HEK293 (cell line): ENCODE measurements at regions not wholly inside any gene's neighbourhood (a gene's known extent, or its start where the extent isn't known, plus 50 kb on each side); places are given as distances from the start of the nearest gene placed in this dataset.

ENCODE experiments used
- CTCF ChIP-seq: fragments of 450-650 bp; formaldehyde crosslinking; IDR thresholded peaks from 2 replicates; pipeline ENCODE4 v1.5.1; 2016; ENCODE audit warnings: missing biosample characterization, missing genetic modification characterization
- PATZ1 ChIP-seq: fragments of 450-650 bp; formaldehyde crosslinking; IDR thresholded peaks from 2 replicates; pipeline ENCODE4 v1.5.1; 2016; ENCODE audit warnings: missing biosample characterization, missing genetic modification characterization
- SCRT2 ChIP-seq: fragments of 450-650 bp; formaldehyde crosslinking; IDR thresholded peaks from 2 replicates; pipeline ENCODE4 v1.5.1; 2016; ENCODE audit warnings: missing biosample characterization, missing genetic modification characterization
- YY1 ChIP-seq: fragments of 450-650 bp; formaldehyde crosslinking; IDR thresholded peaks from 2 replicates; pipeline ENCODE4 v1.5.1; 2018; ENCODE audit warnings: missing biosample characterization, missing genetic modification characterization
- ZBTB17 ChIP-seq: fragments of 450-650 bp; formaldehyde crosslinking; IDR thresholded peaks from 2 replicates; pipeline ENCODE4 v1.5.1; 2016; ENCODE audit warnings: missing biosample characterization, missing genetic modification characterization
- ZBTB49 ChIP-seq: fragments of 450-650 bp; formaldehyde crosslinking; IDR thresholded peaks from 2 replicates; pipeline ENCODE4 v1.5.1; 2016; ENCODE audit warnings: missing biosample characterization, missing genetic modification characterization, low read depth
- ZFP3 ChIP-seq: fragments of 450-650 bp; formaldehyde crosslinking; IDR thresholded peaks from 2 replicates; pipeline ENCODE4 v1.5.1; 2016; ENCODE audit warnings: low read depth, missing biosample characterization, missing genetic modification characterization
- ZNF175 ChIP-seq: fragments of 450-650 bp; formaldehyde crosslinking; IDR thresholded peaks from 2 replicates; pipeline ENCODE4 v1.5.1; 2016; ENCODE audit warnings: missing biosample characterization, missing genetic modification characterization
- ZNF2 ChIP-seq: fragments of 450-650 bp; formaldehyde crosslinking; IDR thresholded peaks from 2 replicates; pipeline ENCODE4 v1.5.1; 2016; ENCODE audit warnings: missing biosample characterization, missing genetic modification characterization
- ZNF274 ChIP-seq, 2 experiments: fragments of 200-500 bp in 1 of 2; fragments of 450-650 bp in 1 of 2; sonication (Bioruptor generic) in 1 of 2; formaldehyde crosslinking in 1 of 2; IDR thresholded peaks; 2 replicates each; pipeline versions ENCODE4 v1.5.1 to v1.6.1; 2014 to 2016; ENCODE audit warnings: borderline replicate concordance in 1 of 2, inconsistent platforms in 1 of 2, low read length in 1 of 2, missing biosample characterization in 1 of 2, missing genetic modification characterization in 1 of 2
- ZNF350 ChIP-seq: fragments of 450-650 bp; formaldehyde crosslinking; IDR thresholded peaks from 2 replicates; pipeline ENCODE4 v1.5.0; 2017; ENCODE audit warnings: missing biosample characterization, mild to moderate bottlenecking, missing genetic modification characterization
- ZNF404 ChIP-seq: fragments of 450-650 bp; formaldehyde crosslinking; IDR thresholded peaks from 2 replicates; pipeline ENCODE4 v1.5.1; 2017; ENCODE audit warnings: missing biosample characterization, missing genetic modification characterization
- ZNF768 ChIP-seq: fragments of 450-650 bp; formaldehyde crosslinking; IDR thresholded peaks from 2 replicates; pipeline ENCODE4 v1.5.1; 2018; ENCODE audit warnings: missing biosample characterization, mild to moderate bottlenecking, missing genetic modification characterization

GRCh38 chr6:170188571-170189001 is 102.3 kb downstream of the DLL1 start:
- TF ChIP-seq ZBTB17 (tag by site-specific recombination) (no peak), CTCF (no peak), ZNF404 (tag by site-specific recombination) (no peak), ZNF350 (tag by site-specific recombination) (no peak), ZBTB49 (tag by site-specific recombination) (no peak), ZNF274 (IDR thresholded peaks at IDR 0.05; ENCODE audit: low read length) (no peak), ZNF274 (tag by site-specific recombination; IDR thresholded peaks at IDR 0.05; ENCODE audit: borderline replicate concordance) (no peak), SCRT2 (no peak), PATZ1 (tag by site-specific recombination) (no peak), ZNF175 (tag by site-specific recombination) (no peak), ZNF2 (tag by site-specific recombination) (no peak), YY1 (tag by site-specific recombination) (no peak), ZNF768 (tag by site-specific recombination) (no peak), ZFP3 (no peak)
